ENCODE measurements at regions not wholly inside any gene's neighbourhood (a gene's known extent, or its start where the extent isn't known, plus 50 kb on each side); places are given as distances from the start of the nearest gene placed in this dataset.

DNA sequence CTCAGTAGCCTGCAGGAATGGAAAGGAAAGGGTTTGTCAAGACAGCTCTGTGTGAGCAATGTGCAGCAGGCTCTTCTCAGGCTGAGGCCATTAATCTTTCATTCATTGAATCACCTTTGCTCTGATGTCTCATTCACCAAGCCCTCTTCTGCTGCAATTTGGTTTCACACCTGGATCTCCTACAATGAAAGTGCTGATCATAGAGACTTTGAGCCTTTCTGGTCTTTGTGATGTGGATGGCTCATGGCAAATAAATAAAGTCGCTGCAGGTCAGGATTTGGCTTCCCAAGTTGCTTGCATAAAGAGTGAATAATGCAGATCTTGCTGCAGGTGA is 95.8 kb upstream of the SPRED2 start:
- Histone ChIP-seq H3K14ac (replicated peaks; ENCODE audit: low read depth, low read length) (no peak overlapping the region), H4K20me1 (ENCODE audit: insufficient read depth, low read length) (no peaks in the 10 kb centered on the region), H3K9me3 (ENCODE audit: control insufficient read depth, insufficient read depth, low read length) (0 out of 2 replicates have a peak, but pooled peaks cover 2% of the 10 kb centered on the region), H2BK5ac (ENCODE audit: low read depth, low read length, poor library complexity, severe bottlenecking) (no peak overlapping the region), H3K4ac (ENCODE audit: low read depth, low read length) (no peak overlapping the region), H4K5ac (ENCODE audit: low read depth, low read length) (no peak overlapping the region), H3K23ac (ENCODE audit: low read depth, low read length) (no peak overlapping the region), H2BK120ac (ENCODE audit: low read depth, low read length) (no peak overlapping the region), H3K4me1 (ENCODE audit: control insufficient read depth, insufficient read depth, low read length) (no peaks in the 10 kb centered on the region), H3K9ac (ENCODE audit: low read depth, low read length) (no peak overlapping the region), H2BK15ac (ENCODE audit: low read depth, low read length) (no peak overlapping the region), H2AK5ac (ENCODE audit: low read depth, low read length) (no peak overlapping the region), H3K36me3 (ENCODE audit: control insufficient read depth, insufficient read depth, low read length) (no peaks in the 10 kb centered on the region), H2AFZ (replicated peaks; ENCODE audit: low read length, poor library complexity) (no peak overlapping the region), H3K4me3 (ENCODE audit: insufficient read depth, low read depth, low read length) (no peak overlapping the region), H2BK20ac (ENCODE audit: low read depth, low read length) (no peak overlapping the region), H3K4me2 (ENCODE audit: low read depth, low read length) (no peak overlapping the region), H3K18ac (ENCODE audit: low read depth, low read length) (no peak overlapping the region), H3K27ac (ENCODE audit: insufficient read depth, low read length) (no peak overlapping the region), H3K9me1 (ENCODE audit: insufficient read depth, low read length) (no peaks in the 10 kb centered on the region; the same call in 1 of the 2 replicates), H4K8ac (ENCODE audit: low read depth in 2 of 2, low read length in 2 of 2) (no peak overlapping the region), H4K91ac (ENCODE audit: insufficient read depth, low read depth, low read length) (no peak overlapping the region), H3K79me1 (ENCODE audit: low read depth in 1 of 2, low read length in 2 of 2) (no peaks in the 10 kb centered on the region), H3K27me3 (ENCODE audit: control insufficient read depth, insufficient read depth, low read length) (peaks cover 34% of the 10 kb centered on the region), H2AK9ac (replicated peaks; ENCODE audit: low read depth, low read length, poor library complexity) (no peak overlapping the region), H3K56ac (ENCODE audit: extremely low read depth, insufficient read depth, low read length) (no peak overlapping the region)
- in situ Hi-C loops (cut with MboI; ENCODE audit: low sequenced_read_pairs) (no loop called here), intact Hi-C loops (cut with micrococcal nuclease) (no loop called here), dilution Hi-C loops (cut with HindIII; ENCODE audit: low sequenced_read_pairs, unreplicated experiment) (no loop called here)
- ATAC-seq (ENCODE audit: low read depth) (no peak), DNase-seq (no peak)
- TF ChIP-seq, protein P1, sequence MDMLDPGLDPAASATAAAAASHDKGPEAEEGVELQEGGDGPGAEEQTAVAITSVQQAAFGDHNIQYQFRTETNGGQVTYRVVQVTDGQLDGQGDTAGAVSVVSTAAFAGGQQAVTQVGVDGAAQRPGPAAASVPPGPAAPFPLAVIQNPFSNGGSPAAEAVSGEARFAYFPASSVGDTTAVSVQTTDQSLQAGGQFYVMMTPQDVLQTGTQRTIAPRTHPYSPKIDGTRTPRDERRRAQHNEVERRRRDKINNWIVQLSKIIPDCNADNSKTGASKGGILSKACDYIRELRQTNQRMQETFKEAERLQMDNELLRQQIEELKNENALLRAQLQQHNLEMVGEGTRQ (IDR thresholded peaks at IDR 0.05; ENCODE audit: low read depth, low read length) = no peak
- TF ChIP-seq, protein P2, sequence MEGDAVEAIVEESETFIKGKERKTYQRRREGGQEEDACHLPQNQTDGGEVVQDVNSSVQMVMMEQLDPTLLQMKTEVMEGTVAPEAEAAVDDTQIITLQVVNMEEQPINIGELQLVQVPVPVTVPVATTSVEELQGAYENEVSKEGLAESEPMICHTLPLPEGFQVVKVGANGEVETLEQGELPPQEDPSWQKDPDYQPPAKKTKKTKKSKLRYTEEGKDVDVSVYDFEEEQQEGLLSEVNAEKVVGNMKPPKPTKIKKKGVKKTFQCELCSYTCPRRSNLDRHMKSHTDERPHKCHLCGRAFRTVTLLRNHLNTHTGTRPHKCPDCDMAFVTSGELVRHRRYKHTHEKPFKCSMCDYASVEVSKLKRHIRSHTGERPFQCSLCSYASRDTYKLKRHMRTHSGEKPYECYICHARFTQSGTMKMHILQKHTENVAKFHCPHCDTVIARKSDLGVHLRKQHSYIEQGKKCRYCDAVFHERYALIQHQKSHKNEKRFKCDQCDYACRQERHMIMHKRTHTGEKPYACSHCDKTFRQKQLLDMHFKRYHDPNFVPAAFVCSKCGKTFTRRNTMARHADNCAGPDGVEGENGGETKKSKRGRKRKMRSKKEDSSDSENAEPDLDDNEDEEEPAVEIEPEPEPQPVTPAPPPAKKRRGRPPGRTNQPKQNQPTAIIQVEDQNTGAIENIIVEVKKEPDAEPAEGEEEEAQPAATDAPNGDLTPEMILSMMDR (conservative IDR thresholded peaks at IDR 0.05; ENCODE audit: low read depth, low read length) = no peak
- TF ChIP-seq SMC3 (IDR thresholded peaks at IDR 0.05; ENCODE audit: low read depth, low read length) (no peak), CEBPB (IDR thresholded peaks at IDR 0.05; ENCODE audit: low read depth, low read length) (no peak), NFE2L2 (IDR thresholded peaks at IDR 0.05; ENCODE audit: low read depth, low read length) (no peak), FOS (IDR thresholded peaks at IDR 0.05; ENCODE audit: low read depth, low read length) (no peak), CHD1 (IDR thresholded peaks at IDR 0.05; ENCODE audit: low read depth, low read length) (no peak), RAD21 (IDR thresholded peaks at IDR 0.05; ENCODE audit: low read length) (no peak)
- ChIA-PET POLR2A (ENCODE audit: unreplicated experiment) (no interaction called here), CTCF (interaction anchor here (1.1 kb wide), 1 partner anchor 13 kb away, joined by 3 read pairs; no protein-coding TSS in a partner anchor)
- WGBS, 2 experiments (ENCODE audit: extremely low coverage in 2 of 2, insufficient read length in 1 of 2) = 75% methylated on average over 1 of the region's 1 CpG; no CpG with 5 or more reads in 1 of the 2 experiments
- no TSS peak for BruUV-seq (replicated peaks)

Data from IMR-90 (cell line).